ENCODE measurements at regions not wholly inside any gene's neighbourhood (a gene's known extent, or its start where the extent isn't known, plus 50 kb on each side); places are given as distances from the start of the nearest gene placed in this dataset.
"Not testable (repeated sequence)": the region's sequence is repeated elsewhere in the genome, so short reads cannot be mapped to it uniquely, and the experiment has no call there.

- H3K4me3 ChIP-seq (ENCODE audit: low read depth, low read length) = no peak overlapping the region
These were observed 559.9 kb downstream of the RWDD3 start for GRCh38 chr1:95793893-95794292.

GRCh38 chr1:95797761-95798160 lies 563.8 kb downstream of the RWDD3 start:
- not testable (repeated sequence) for H3K4me3 ChIP-seq (ENCODE audit: low read depth, low read length)

More at GRCh38 chr1:95793893-95794292, 559.9 kb downstream of the RWDD3 start:
- no peak for TF ChIP-seq CTCF (IDR thresholded peaks at IDR 0.05; ENCODE audit: low read depth, low read length)

GRCh38 chr1:95806171-95806570 lies 572.2 kb downstream of the RWDD3 start:
- TF ChIP-seq CTCF (IDR thresholded peaks at IDR 0.05; ENCODE audit: low read depth, low read length) = no peak
- no peak overlapping the region for H3K4me3 ChIP-seq (ENCODE audit: low read depth, low read length)

- TF ChIP-seq CTCF (IDR thresholded peaks at IDR 0.05; ENCODE audit: low read depth, low read length) = no peak
These were observed 575.4 kb downstream of the RWDD3 start for GRCh38 chr1:95809391-95809790.

GRCh38 chr1:95815511-95815910 lies 581.5 kb downstream of the RWDD3 start:
- no peak for TF ChIP-seq CTCF (IDR thresholded peaks at IDR 0.05; ENCODE audit: low read depth, low read length)
- H3K4me3 ChIP-seq (ENCODE audit: low read depth, low read length) = no peak overlapping the region

More at GRCh38 chr1:95809391-95809790, 575.4 kb downstream of the RWDD3 start:
- no peak overlapping the region for H3K4me3 ChIP-seq (ENCODE audit: low read depth, low read length)

- no peak overlapping the region for H3K4me3 ChIP-seq (ENCODE audit: low read depth, low read length)
- no peak for TF ChIP-seq CTCF (IDR thresholded peaks at IDR 0.05; ENCODE audit: low read depth, low read length)
These were observed 595.5 kb downstream of the RWDD3 start for GRCh38 chr1:95829556-95829955.

- H3K4me3 ChIP-seq (ENCODE audit: low read depth, low read length) = no peak overlapping the region
- no peak for TF ChIP-seq CTCF (IDR thresholded peaks at IDR 0.05; ENCODE audit: low read depth, low read length)
These were observed 598.4 kb downstream of the RWDD3 start for GRCh38 chr1:95832370-95832769.

- no peak for TF ChIP-seq CTCF (IDR thresholded peaks at IDR 0.05; ENCODE audit: low read depth, low read length)
- no peak overlapping the region for H3K4me3 ChIP-seq (ENCODE audit: low read depth, low read length)
These were observed 615.4 kb downstream of the RWDD3 start for GRCh38 chr1:95849439-95849838.
